IMR-90 (cell line): ENCODE measurements at regions not wholly inside any gene's neighbourhood (a gene's known extent, or its start where the extent isn't known, plus 50 kb on each side); places are given as distances from the start of the nearest gene placed in this dataset.

Experiments
- ATAC-seq: fragments of 200-7000 bp; cut with Tn5 transposase; 2 replicates; pipeline ENCODE4 v1.9.1; 2020; ENCODE audit warnings: low read depth, mild to moderate bottlenecking, moderate library complexity
- BruUV-seq: library from RNA; stranded (reverse); fragments of 400-500 nt; replicated peaks from 2 replicates; lab custom pipeline; 2021; lab: Mats Ljungman, UMichigan
- CTCF ChIA-PET: fragments of 300-600 bp; formaldehyde crosslinking; extraction: SDS; loops from one replicate; lab custom pipeline; 2021; ENCODE audit warnings: antibody characterized with exemption; lab: Yijun Ruan, JAX
- POLR2A ChIA-PET: fragments of 300-600 bp; sonication (Branson Sonifier 250); formaldehyde crosslinking; loops from one replicate; lab custom pipeline; 2022; ENCODE audit warnings: antibody characterized with exemption; ENCODE audit not compliant: unreplicated experiment; lab: Charles Lee
- DNase-seq: peaks from one replicate; pipeline ENCODE4 v3.0.0; 2013
- H2AFZ ChIP-seq: replicated peaks from 2 replicates; pipeline ENCODE3; 2013; ENCODE audit warnings: low read length, mild to moderate bottlenecking; ENCODE audit not compliant: poor library complexity
- H2AK5ac ChIP-seq: 2 replicates; pipeline ENCODE4 v1.6.1; 2013; ENCODE audit warnings: low read depth, low read length, inconsistent platforms
- H2AK9ac ChIP-seq: replicated peaks from 2 replicates; pipeline ENCODE3; 2013; ENCODE audit warnings: mild to moderate bottlenecking, low read depth, low read length, moderate library complexity; ENCODE audit not compliant: poor library complexity
- H2BK120ac ChIP-seq: 2 replicates; pipeline ENCODE4 v1.6.1; 2013; ENCODE audit warnings: low read depth, low read length, inconsistent platforms
- H2BK15ac ChIP-seq: 3 replicates; pipeline ENCODE4 v1.6.1; 2013; ENCODE audit warnings: low read depth, low read length, inconsistent platforms
- H2BK20ac ChIP-seq: 2 replicates; pipeline ENCODE4 v1.6.1; 2013; ENCODE audit warnings: low read depth, mild to moderate bottlenecking, inconsistent platforms, low read length, moderate library complexity
- H2BK5ac ChIP-seq: 2 replicates; pipeline ENCODE4 v1.6.1; 2013; ENCODE audit warnings: mild to moderate bottlenecking, low read depth, low read length, inconsistent platforms; ENCODE audit not compliant: poor library complexity, severe bottlenecking
- H3K14ac ChIP-seq: replicated peaks from 2 replicates; pipeline ENCODE4 v1.6.1; 2013; ENCODE audit warnings: low read depth, low read length, inconsistent platforms
- H3K18ac ChIP-seq: 2 replicates; pipeline ENCODE4 v1.6.1; 2013; ENCODE audit warnings: low read depth, low read length, control low read depth
- H3K23ac ChIP-seq: 2 replicates; pipeline ENCODE4 v1.6.1; 2013; ENCODE audit warnings: low read depth, low read length, inconsistent platforms
- H3K27ac ChIP-seq: 2 replicates; pipeline ENCODE4 v1.5.1; 2013; ENCODE audit warnings: mild to moderate bottlenecking, control low read depth, low read length; ENCODE audit not compliant: insufficient read depth
- H3K27me3 ChIP-seq: 2 replicates; pipeline ENCODE4 v1.6.1; 2013; ENCODE audit warnings: low read length; ENCODE audit not compliant: control insufficient read depth, insufficient read depth
- H3K36me3 ChIP-seq: 2 replicates; pipeline ENCODE4 v1.6.1; 2013; ENCODE audit warnings: low read length, mixed read lengths; ENCODE audit not compliant: control insufficient read depth, insufficient read depth
- H3K4ac ChIP-seq: 2 replicates; pipeline ENCODE4 v1.6.1; 2013; ENCODE audit warnings: low read depth, low read length, inconsistent platforms
- H3K4me1 ChIP-seq: 2 replicates; pipeline ENCODE4 v1.6.1; 2013; ENCODE audit warnings: low read length, mixed read lengths; ENCODE audit not compliant: control insufficient read depth, insufficient read depth
- H3K4me2 ChIP-seq: 2 replicates; pipeline ENCODE4 v1.6.1; 2013; ENCODE audit warnings: low read depth, mild to moderate bottlenecking, control low read depth, low read length, moderate library complexity
- H3K4me3 ChIP-seq: 2 replicates; pipeline ENCODE4 v1.5.1; 2013; ENCODE audit warnings: low read depth, mild to moderate bottlenecking, control low read depth, low read length, moderate library complexity; ENCODE audit not compliant: insufficient read depth
- H3K56ac ChIP-seq: 2 replicates; pipeline ENCODE4 v1.6.1; 2013; ENCODE audit warnings: low read length, inconsistent platforms; ENCODE audit not compliant: insufficient read depth; ENCODE audit errors: extremely low read depth
- H3K79me1 ChIP-seq, 2 experiments: 2 replicates each; pipeline ENCODE4 v1.6.1; 2013; ENCODE audit warnings: low read length in 2 of 2, inconsistent platforms in 1 of 2, low read depth in 1 of 2
- H3K9ac ChIP-seq: 2 replicates; pipeline ENCODE4 v1.6.1; 2013; ENCODE audit warnings: low read depth, low read length, control low read depth
- H3K9me1 ChIP-seq: 2 replicates; pipeline ENCODE4 v1.6.1; 2013; ENCODE audit warnings: low read length, inconsistent platforms; ENCODE audit not compliant: insufficient read depth
- H3K9me3 ChIP-seq: 2 replicates; pipeline ENCODE4 v1.6.1; 2013; ENCODE audit warnings: low read length; ENCODE audit not compliant: control insufficient read depth, insufficient read depth
- H4K20me1 ChIP-seq: 2 replicates; pipeline ENCODE4 v1.6.1; 2013; ENCODE audit warnings: low read length, inconsistent platforms; ENCODE audit not compliant: insufficient read depth
- H4K5ac ChIP-seq: 2 replicates; pipeline ENCODE4 v1.6.1; 2013; ENCODE audit warnings: mild to moderate bottlenecking, low read depth, low read length, control low read depth
- H4K8ac ChIP-seq, 2 experiments: 2 replicates each; pipeline ENCODE4 v1.6.1; 2013; ENCODE audit warnings: low read depth in 2 of 2, low read length in 2 of 2, control low read depth in 1 of 2, inconsistent platforms in 1 of 2
- H4K91ac ChIP-seq: 2 replicates; pipeline ENCODE4 v1.6.1; 2013; ENCODE audit warnings: low read depth, low read length, inconsistent platforms; ENCODE audit not compliant: insufficient read depth
- BHLHE40 ChIP-seq: fragments of 150-350 bp; IDR thresholded peaks from 2 replicates; pipeline ENCODE4 v1.6.1; 2016; ENCODE audit warnings: mild to moderate bottlenecking, low read depth, low read length
- CEBPB ChIP-seq: IDR thresholded peaks from 2 replicates; pipeline ENCODE4 v1.6.1; 2012; ENCODE audit warnings: low read depth, low read length, improper control_type of control experiment
- FOS ChIP-seq: fragments of 150-350 bp; IDR thresholded peaks from 2 replicates; pipeline ENCODE4 v1.6.1; 2016; ENCODE audit warnings: low read depth, low read length
- MAFK ChIP-seq: IDR thresholded peaks from 2 replicates; pipeline ENCODE4 v1.6.1; 2012; ENCODE audit warnings: low read depth, low read length, improper control_type of control experiment
- MXI1 ChIP-seq: IDR thresholded peaks from 2 replicates; pipeline ENCODE4 v1.6.1; 2012; ENCODE audit warnings: low read depth, mild to moderate bottlenecking, low read length, moderate library complexity, borderline replicate concordance
- NFE2L2 ChIP-seq: fragments of 150-350 bp; IDR thresholded peaks from 2 replicates; pipeline ENCODE4 v1.6.1; 2016; ENCODE audit warnings: low read depth, mild to moderate bottlenecking, low read length
- POLR2A ChIP-seq: IDR thresholded peaks from 2 replicates; pipeline ENCODE4 v1.6.1; 2012; ENCODE audit warnings: mild to moderate bottlenecking, low read depth, low read length
- SMC3 ChIP-seq: fragments of 150-350 bp; IDR thresholded peaks from 2 replicates; pipeline ENCODE4 v1.6.1; 2016; ENCODE audit warnings: low read depth, mild to moderate bottlenecking, antibody characterized with exemption, low read length, moderate library complexity
- WGBS, 2 experiments: methylation state at CpG; one replicate each; pipeline versions ENCODE4 v1.1.5 to v1.1.7; 2013; ENCODE audit warnings: missing lambda C conversion rate in 2 of 2; ENCODE audit not compliant: insufficient read length in 1 of 2; ENCODE audit errors: extremely low coverage in 2 of 2; 5-methylcytosine and 5-hydroxymethylcytosine counted together
- dilution Hi-C: fragments of 300-500 bp; cut with HindIII; formaldehyde crosslinking; loops from one replicate; pipeline ENCODE4 v1.14.3; 2018; ENCODE audit warnings: low sequenced_read_pairs; ENCODE audit not compliant: unreplicated experiment
- in situ Hi-C: fragments of 300-500 bp; cut with MboI; formaldehyde crosslinking; loops from 3 replicates; pipeline ENCODE4 v1.14.3; 2019; ENCODE audit warnings: low sequenced_read_pairs, inconsistent platforms, mixed read lengths
- intact Hi-C: fragments of 100-400 bp; cut with micrococcal nuclease; formaldehyde crosslinking; loops from 2 replicates; pipeline ENCODE4 v1.10.0; 2022
- TF ChIP-seq, protein P1 (sequence below): conservative IDR thresholded peaks from 2 replicates; pipeline ENCODE4 v1.5.1; 2012; ENCODE audit warnings: mild to moderate bottlenecking, low read depth, low read length, improper control_type of control experiment
- TF ChIP-seq, protein P2 (sequence below): fragments of 150-350 bp; IDR thresholded peaks from 2 replicates; pipeline ENCODE4 v1.6.1; 2017; ENCODE audit warnings: mild to moderate bottlenecking, antibody characterized with exemption, low read length, low read depth

DNA sequence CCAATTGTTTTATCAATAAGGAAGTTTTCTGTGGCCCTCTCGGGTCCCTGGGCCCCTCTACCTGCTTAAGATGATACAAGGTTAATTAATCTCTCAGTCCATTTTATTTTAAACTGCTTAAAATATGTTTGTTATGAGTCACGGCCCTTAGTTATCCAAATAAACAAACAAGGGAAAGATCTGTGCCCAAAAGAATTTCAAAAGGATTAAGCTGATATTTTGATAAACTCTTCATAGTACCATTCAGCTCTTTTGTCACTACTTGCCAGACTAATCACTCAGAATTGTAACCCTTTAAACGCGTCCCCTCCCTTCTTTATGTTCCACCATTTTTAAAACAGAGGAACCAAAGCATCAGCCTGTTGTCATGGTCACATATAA lies 144.7 kb upstream of the STK17B start:
- H3K56ac ChIP-seq: no peak overlapping the region
- no peaks in the 10 kb centered on the region for H3K9me3 ChIP-seq
- ATAC-seq (no peak; the same call in 1 of the 2 replicates), DNase-seq (peak; percentile 33)
- peak overlapping the region; percentile 93; the same call in 1 of the 2 replicates for H4K5ac ChIP-seq
- H3K79me1 ChIP-seq: no peaks in the 10 kb centered on the region
- H3K27ac ChIP-seq: no peak overlapping the region
- H3K23ac ChIP-seq: no peak overlapping the region
- H2BK120ac ChIP-seq: peak overlapping the region; percentile 83
- H2AK9ac ChIP-seq: no peak overlapping the region
- peak overlapping the region; percentile 95; the same call in 1 of the 2 replicates for H3K18ac ChIP-seq
- no peak overlapping the region for H3K9ac ChIP-seq
- peak overlapping the region; percentile 84 for H2BK5ac ChIP-seq
- H4K20me1 ChIP-seq: no peaks in the 10 kb centered on the region
- H3K4ac ChIP-seq: peak overlapping the region; percentile 89
- peaks cover 9% of the 10 kb centered on the region for H3K4me1 ChIP-seq
- ChIA-PET POLR2A (no interaction called here), CTCF (no interaction called here)
- peak overlapping the region; percentile 77 for H2AK5ac ChIP-seq
- in situ Hi-C loops: no loop called here
- H3K36me3 ChIP-seq: no peaks in the 10 kb centered on the region
- H2BK15ac ChIP-seq: peak overlapping the region; percentile 34; the same call in 1 of the 3 replicates
- no TSS peak for BruUV-seq
- TF ChIP-seq BHLHE40: no peak
- no peak for TF ChIP-seq MAFK
- TF ChIP-seq SMC3: no peak
- no peak for TF ChIP-seq POLR2A
- TF ChIP-seq, protein P1, sequence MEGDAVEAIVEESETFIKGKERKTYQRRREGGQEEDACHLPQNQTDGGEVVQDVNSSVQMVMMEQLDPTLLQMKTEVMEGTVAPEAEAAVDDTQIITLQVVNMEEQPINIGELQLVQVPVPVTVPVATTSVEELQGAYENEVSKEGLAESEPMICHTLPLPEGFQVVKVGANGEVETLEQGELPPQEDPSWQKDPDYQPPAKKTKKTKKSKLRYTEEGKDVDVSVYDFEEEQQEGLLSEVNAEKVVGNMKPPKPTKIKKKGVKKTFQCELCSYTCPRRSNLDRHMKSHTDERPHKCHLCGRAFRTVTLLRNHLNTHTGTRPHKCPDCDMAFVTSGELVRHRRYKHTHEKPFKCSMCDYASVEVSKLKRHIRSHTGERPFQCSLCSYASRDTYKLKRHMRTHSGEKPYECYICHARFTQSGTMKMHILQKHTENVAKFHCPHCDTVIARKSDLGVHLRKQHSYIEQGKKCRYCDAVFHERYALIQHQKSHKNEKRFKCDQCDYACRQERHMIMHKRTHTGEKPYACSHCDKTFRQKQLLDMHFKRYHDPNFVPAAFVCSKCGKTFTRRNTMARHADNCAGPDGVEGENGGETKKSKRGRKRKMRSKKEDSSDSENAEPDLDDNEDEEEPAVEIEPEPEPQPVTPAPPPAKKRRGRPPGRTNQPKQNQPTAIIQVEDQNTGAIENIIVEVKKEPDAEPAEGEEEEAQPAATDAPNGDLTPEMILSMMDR: no peak
- TF ChIP-seq FOS: no peak; the same call in 1 of the 2 replicates
- TF ChIP-seq, protein P2, sequence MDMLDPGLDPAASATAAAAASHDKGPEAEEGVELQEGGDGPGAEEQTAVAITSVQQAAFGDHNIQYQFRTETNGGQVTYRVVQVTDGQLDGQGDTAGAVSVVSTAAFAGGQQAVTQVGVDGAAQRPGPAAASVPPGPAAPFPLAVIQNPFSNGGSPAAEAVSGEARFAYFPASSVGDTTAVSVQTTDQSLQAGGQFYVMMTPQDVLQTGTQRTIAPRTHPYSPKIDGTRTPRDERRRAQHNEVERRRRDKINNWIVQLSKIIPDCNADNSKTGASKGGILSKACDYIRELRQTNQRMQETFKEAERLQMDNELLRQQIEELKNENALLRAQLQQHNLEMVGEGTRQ: no peak
- no peak for TF ChIP-seq MXI1
- no peak for TF ChIP-seq NFE2L2
- no peak for TF ChIP-seq CEBPB
- no peak overlapping the region for H3K4me3 ChIP-seq
- peak overlapping the region; percentile 82 for H4K91ac ChIP-seq
- dilution Hi-C loops: no loop called here
- intact Hi-C loops: loop anchor here (10.0 kb wide), 1 partner anchor 609 kb away; the partner anchor contains the start of gene PGAP1
- H3K9me1 ChIP-seq: peaks cover 10% of the 10 kb centered on the region
- peak overlapping the region; percentile 83; the same call in 1 of the 2 replicates for H3K14ac ChIP-seq
- no peaks in the 10 kb centered on the region for H3K27me3 ChIP-seq
- H2BK20ac ChIP-seq: peak overlapping the region; percentile 89; the same call in 1 of the 2 replicates
- no peak overlapping the region for H2AFZ ChIP-seq
- whole genome bisulfite sequencing, 2 experiments: no CpG with 5 or more reads among the region's 4 CpGs
- peak overlapping the region; percentile 53 to 77; a peak in 3 of 4 replicates for H4K8ac ChIP-seq
- H3K4me2 ChIP-seq: peak overlapping the region; percentile 79; the same call in 1 of the 2 replicates
